Peyer's patch (tissue), 4 donors: ENCODE measurements at regions not wholly inside any gene's neighbourhood (a gene's known extent, or its start where the extent isn't known, plus 50 kb on each side); places are given as distances from the start of the nearest gene placed in this dataset.

Experiments used
- POLR2A ChIP-seq, 2 donors: fragments of 450-650 bp; IDR thresholded peaks; one replicate each; pipeline ENCODE4 v1.5.1; 2017; ENCODE audit warnings: antibody characterized with exemption in 2 of 2, mild to moderate bottlenecking in 2 of 2, moderate library complexity in 2 of 2
- TF ChIP-seq, protein P1 (sequence below), 6 experiments: fragments of 450-650 bp in 4 of 6; fragments of 200-600 bp in 2 of 6; sonication (generic) in 1 of 6; IDR thresholded peaks; one replicate each; pipeline ENCODE4 v1.5.1; 2017 to 2019; ENCODE audit warnings: antibody characterized with exemption in 6 of 6, mild to moderate bottlenecking in 3 of 6, moderate library complexity in 1 of 6

DNA sequence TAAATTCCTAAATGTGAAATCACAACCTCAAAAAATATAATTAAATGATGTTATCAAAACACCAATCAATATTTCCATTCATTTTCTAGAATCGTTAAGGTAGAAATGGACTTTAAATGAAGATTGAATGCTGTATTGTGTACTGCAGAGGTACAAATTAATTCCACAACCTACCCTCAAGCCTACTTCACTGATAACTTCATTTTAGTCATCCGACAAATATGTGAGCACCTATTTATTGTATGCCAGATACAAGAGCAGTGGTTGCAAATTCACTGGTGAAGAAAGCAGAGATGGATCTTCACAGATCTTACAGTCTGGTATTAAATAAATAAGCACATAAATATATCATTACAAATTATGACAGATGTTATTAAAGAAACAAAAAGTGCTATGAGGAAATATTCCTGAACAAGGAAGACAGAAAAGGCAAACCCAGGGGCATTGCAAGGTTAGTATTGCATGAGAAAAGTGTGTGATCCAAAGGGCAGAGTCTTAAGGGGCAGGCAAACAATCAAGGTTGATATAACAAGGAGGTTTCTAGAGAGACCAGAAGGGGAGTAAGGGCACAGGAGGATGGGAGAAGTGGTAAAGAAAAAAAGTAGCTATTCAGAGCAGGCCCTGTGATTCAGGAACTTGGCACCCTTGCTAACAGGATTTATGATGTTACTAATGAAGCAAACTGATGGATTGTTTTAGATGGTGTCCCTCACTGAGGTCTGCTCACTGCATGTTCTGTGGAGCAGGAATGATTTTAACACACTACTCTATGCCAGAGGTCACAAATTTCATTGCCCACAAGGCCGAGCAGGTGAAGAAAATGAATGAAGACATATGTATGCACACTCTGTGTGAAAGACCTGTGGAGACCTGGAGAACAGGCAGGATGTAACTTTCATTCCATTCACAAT is 128.0 kb upstream of the CCDC150 start:
- TF ChIP-seq, protein P1, sequence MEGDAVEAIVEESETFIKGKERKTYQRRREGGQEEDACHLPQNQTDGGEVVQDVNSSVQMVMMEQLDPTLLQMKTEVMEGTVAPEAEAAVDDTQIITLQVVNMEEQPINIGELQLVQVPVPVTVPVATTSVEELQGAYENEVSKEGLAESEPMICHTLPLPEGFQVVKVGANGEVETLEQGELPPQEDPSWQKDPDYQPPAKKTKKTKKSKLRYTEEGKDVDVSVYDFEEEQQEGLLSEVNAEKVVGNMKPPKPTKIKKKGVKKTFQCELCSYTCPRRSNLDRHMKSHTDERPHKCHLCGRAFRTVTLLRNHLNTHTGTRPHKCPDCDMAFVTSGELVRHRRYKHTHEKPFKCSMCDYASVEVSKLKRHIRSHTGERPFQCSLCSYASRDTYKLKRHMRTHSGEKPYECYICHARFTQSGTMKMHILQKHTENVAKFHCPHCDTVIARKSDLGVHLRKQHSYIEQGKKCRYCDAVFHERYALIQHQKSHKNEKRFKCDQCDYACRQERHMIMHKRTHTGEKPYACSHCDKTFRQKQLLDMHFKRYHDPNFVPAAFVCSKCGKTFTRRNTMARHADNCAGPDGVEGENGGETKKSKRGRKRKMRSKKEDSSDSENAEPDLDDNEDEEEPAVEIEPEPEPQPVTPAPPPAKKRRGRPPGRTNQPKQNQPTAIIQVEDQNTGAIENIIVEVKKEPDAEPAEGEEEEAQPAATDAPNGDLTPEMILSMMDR (IDR thresholded peaks at IDR 0.05): no peak
- no peak for TF ChIP-seq POLR2A (IDR thresholded peaks at IDR 0.05)
